Keratinocyte (primary cell): ENCODE measurements at regions not wholly inside any gene's neighbourhood (a gene's known extent, or its start where the extent isn't known, plus 50 kb on each side); places are given as distances from the start of the nearest gene placed in this dataset.

Source experiments
- DNase-seq: peaks from one replicate; pipeline ENCODE4 v3.0.0-alpha.2; 2011; ENCODE audit warnings: low read depth, missing footprints, low spot score
- FAIRE-seq: peaks from 2 replicates; lab custom pipeline; 2011; peaks lifted over from hg19 to GRCh38; lab: Jason Lieb, UNC
- H2AFZ ChIP-seq: 2 replicates; pipeline ENCODE4 v1.6.0; 2012; ENCODE audit warnings: low read length, control low read depth, inconsistent platforms; ENCODE audit not compliant: control insufficient read depth
- H3K27ac ChIP-seq: 2 replicates; pipeline ENCODE4 v1.5.1; 2011; ENCODE audit warnings: low read length; ENCODE audit not compliant: control insufficient read depth, insufficient read depth
- H3K27me3 ChIP-seq: 3 replicates; pipeline ENCODE4 v1.6.0; 2011; ENCODE audit warnings: low read length; ENCODE audit not compliant: control insufficient read depth, insufficient read depth; ENCODE audit errors: extremely low read depth
- H3K36me3 ChIP-seq, 2 experiments: 2 replicates in 1 of 2; 3 replicates in 1 of 2; pipeline ENCODE4 v1.5.1; 2011; ENCODE audit warnings: low read length in 2 of 2, mild to moderate bottlenecking in 1 of 2; ENCODE audit not compliant: control insufficient read depth in 2 of 2, insufficient read depth in 2 of 2; ENCODE audit errors: extremely low read depth in 1 of 2
- H3K4me1 ChIP-seq: 3 replicates; pipeline ENCODE4 v1.5.1; 2011; ENCODE audit warnings: low read length; ENCODE audit not compliant: control insufficient read depth, insufficient read depth; ENCODE audit errors: extremely low read depth
- H3K4me2 ChIP-seq: 3 replicates; pipeline ENCODE4 v1.6.0; 2011; ENCODE audit warnings: low read depth, low read length; ENCODE audit not compliant: control insufficient read depth, insufficient read depth; ENCODE audit errors: extremely low read depth
- H3K4me3 ChIP-seq, 3 experiments: fragments of 200-600 bp in 1 of 3; sonication (generic) in 1 of 3; 2 replicates in 2 of 3; 3 replicates in 1 of 3; pipeline ENCODE4 v1.5.1; 2011 to 2016; ENCODE audit warnings: low read length in 3 of 3, mild to moderate bottlenecking in 3 of 3, control low read depth in 2 of 3, inconsistent platforms in 1 of 3, low read depth in 1 of 3, mixed read lengths in 1 of 3, mixed run types in 1 of 3, moderate library complexity in 1 of 3; ENCODE audit not compliant: control insufficient read depth in 2 of 3, insufficient read depth in 2 of 3; ENCODE audit errors: extremely low read depth in 1 of 3
- H3K79me2 ChIP-seq: 2 replicates; pipeline ENCODE4 v1.6.0; 2012; ENCODE audit warnings: low read length; ENCODE audit not compliant: control insufficient read depth, insufficient read depth
- H3K9ac ChIP-seq: 3 replicates; pipeline ENCODE4 v1.6.0; 2011; ENCODE audit warnings: low read length; ENCODE audit not compliant: control insufficient read depth, insufficient read depth; ENCODE audit errors: extremely low read depth
- H3K9me1 ChIP-seq: 3 replicates; pipeline ENCODE4 v1.6.0; 2011; ENCODE audit warnings: low read length; ENCODE audit not compliant: control insufficient read depth, insufficient read depth; ENCODE audit errors: extremely low read depth
- H3K9me3 ChIP-seq: 2 replicates; pipeline ENCODE4 v1.5.1; 2012; ENCODE audit warnings: low read depth, low read length; ENCODE audit not compliant: control insufficient read depth
- H4K20me1 ChIP-seq: 3 replicates; pipeline ENCODE4 v1.6.0; 2011; ENCODE audit warnings: low read length; ENCODE audit not compliant: control insufficient read depth, insufficient read depth; ENCODE audit errors: extremely low read depth
- CTCF ChIP-seq, 3 experiments: IDR thresholded peaks in 1 of 3; conservative IDR thresholded peaks in 1 of 3; optimal IDR thresholded peaks in 1 of 3; 2 replicates in 2 of 3; 3 replicates in 1 of 3; pipeline versions ENCODE3 to v1.5.1; 2011; ENCODE audit warnings: low read length in 3 of 3, mild to moderate bottlenecking in 3 of 3, moderate library complexity in 2 of 3, control low read depth in 1 of 3, inconsistent platforms in 1 of 3; ENCODE audit not compliant: insufficient read depth in 2 of 3; ENCODE audit errors: extremely low read depth in 1 of 3
- EZH2 ChIP-seq: IDR thresholded peaks from one replicate; pipeline ENCODE4 v1.6.1; 2012; ENCODE audit warnings: inconsistent platforms, mild to moderate bottlenecking, low read length, moderate library complexity
- dilution Hi-C: fragments of 300-500 bp; cut with MboI; formaldehyde crosslinking; loops from one replicate; pipeline ENCODE4 v1.7.0; 2020; ENCODE audit warnings: low sequenced_read_pairs; ENCODE audit not compliant: extremely low pct_ligation_motif_present

GRCh38 chr16:59210955-59211541 lies 476.9 kb upstream of the GOT2 start:
- no peak overlapping the region for H3K27ac ChIP-seq
- no peaks in the 10 kb centered on the region for H4K20me1 ChIP-seq
- no peaks in the 10 kb centered on the region for H3K79me2 ChIP-seq
- H3K4me2 ChIP-seq, result no peak overlapping the region
- H3K4me1 ChIP-seq, result no peaks in the 10 kb centered on the region
- H3K36me3 ChIP-seq, result no peaks in the 10 kb centered on the region
- no peak overlapping the region for H3K4me3 ChIP-seq
- H3K27me3 ChIP-seq, result no peaks in the 10 kb centered on the region
- DNase-seq, result no peak
- no peak overlapping the region for H2AFZ ChIP-seq
- dilution Hi-C loops, result no loop called here
- FAIRE-seq, result no peak
- no peaks in the 10 kb centered on the region for H3K9me1 ChIP-seq
- H3K9me3 ChIP-seq, result no peaks in the 10 kb centered on the region
- TF ChIP-seq EZH2 (no peak), CTCF (optimal IDR thresholded peaks at IDR 0.05 in 1 of 3, IDR thresholded peaks at IDR 0.05 in 1 of 3, conservative IDR thresholded peaks at IDR 0.05 in 1 of 3; ENCODE audit: extremely low read depth in 1 of 3, insufficient read depth in 2 of 3, low read length in 3 of 3) (no peak)
- no peak overlapping the region for H3K9ac ChIP-seq

GRCh38 chr16:59205403-59205802 lies 471.3 kb upstream of the GOT2 start:
- dilution Hi-C loops, result no loop called here
- no peaks in the 10 kb centered on the region for H3K79me2 ChIP-seq
- H3K4me3 ChIP-seq, result no peak overlapping the region
- FAIRE-seq, result no peak
- H3K9me3 ChIP-seq, result no peaks in the 10 kb centered on the region
- H3K27ac ChIP-seq, result no peak overlapping the region
- H4K20me1 ChIP-seq, result no peaks in the 10 kb centered on the region
- H3K9ac ChIP-seq, result no peak overlapping the region
- TF ChIP-seq CTCF (optimal IDR thresholded peaks at IDR 0.05 in 1 of 3, IDR thresholded peaks at IDR 0.05 in 1 of 3, conservative IDR thresholded peaks at IDR 0.05 in 1 of 3; ENCODE audit: extremely low read depth in 1 of 3, insufficient read depth in 2 of 3, low read length in 3 of 3), result no peak
- TF ChIP-seq EZH2, result no peak
- no peaks in the 10 kb centered on the region for H3K4me1 ChIP-seq
- no peaks in the 10 kb centered on the region for H3K9me1 ChIP-seq
- H3K36me3 ChIP-seq, result no peaks in the 10 kb centered on the region
- H2AFZ ChIP-seq, result no peak overlapping the region
- no peaks in the 10 kb centered on the region for H3K27me3 ChIP-seq
- no peak overlapping the region for H3K4me2 ChIP-seq
- DNase-seq, result no peak
